Ramos (cell line): ENCODE measurements at regions not wholly inside any gene's neighbourhood (a gene's known extent, or its start where the extent isn't known, plus 50 kb on each side); places are given as distances from the start of the nearest gene placed in this dataset.
"Not testable (repeated sequence)": the region's sequence is repeated elsewhere in the genome, so short reads cannot be mapped to it uniquely, and the experiment has no call there.

ENCODE experiments used
- in situ Hi-C: fragments of 300-500 bp; cut with MboI; formaldehyde crosslinking; loops from one replicate; pipeline ENCODE4 v1.14.3; 2022; ENCODE audit warnings: low sequenced_read_pairs; ENCODE audit not compliant: unreplicated experiment

- in situ Hi-C loops: no loop called here
Measured at GRCh38 chr6:115004982-115005381, 662.2 kb upstream of the HS3ST5 start.

- in situ Hi-C loops: no loop called here
Measured at GRCh38 chr6:115004204-115004603, 661.4 kb upstream of the HS3ST5 start.

- in situ Hi-C loops: no loop called here
Measured at GRCh38 chr6:115001731-115002350, 659.0 kb upstream of the HS3ST5 start.

- in situ Hi-C loops: no loop called here
Measured at GRCh38 chr6:115000736-115001135, 657.9 kb upstream of the HS3ST5 start.

- in situ Hi-C loops: no loop called here
Measured at GRCh38 chr6:114998492-114998891, 655.7 kb upstream of the HS3ST5 start.

- in situ Hi-C loops: no loop called here
Measured at GRCh38 chr6:114997813-114998292, 655.0 kb upstream of the HS3ST5 start.

GRCh38 chr6:114995526-114995925 lies 652.7 kb upstream of the HS3ST5 start:
- in situ Hi-C loops: no loop called here

- in situ Hi-C loops: no loop called here
Measured at GRCh38 chr6:114989279-114989964, 646.6 kb upstream of the HS3ST5 start.

- in situ Hi-C loops: no loop called here
Measured at GRCh38 chr6:114987281-114987680, 644.5 kb upstream of the HS3ST5 start.

- in situ Hi-C loops: no loop called here
Measured at GRCh38 chr6:114955363-114955762, 612.5 kb upstream of the HS3ST5 start.

GRCh38 chr6:114952229-114952628 lies 609.4 kb upstream of the HS3ST5 start:
- in situ Hi-C loops: no loop called here

- in situ Hi-C loops: no loop called here
Measured at GRCh38 chr6:114945392-114945791, 602.6 kb upstream of the HS3ST5 start.

GRCh38 chr6:114941078-114941477 lies 598.3 kb upstream of the HS3ST5 start:
- in situ Hi-C loops: no loop called here

GRCh38 chr6:114940181-114940580 lies 597.4 kb upstream of the HS3ST5 start:
- in situ Hi-C loops: no loop called here

- in situ Hi-C loops: no loop called here
Measured at GRCh38 chr6:114939630-114940029, 596.8 kb upstream of the HS3ST5 start.

GRCh38 chr6:114936080-114936479 lies 593.3 kb upstream of the HS3ST5 start:
- in situ Hi-C loops: no loop called here

GRCh38 chr6:114934079-114934478 lies 591.3 kb upstream of the HS3ST5 start:
- in situ Hi-C loops: no loop called here

GRCh38 chr6:114928731-114929130 lies 585.9 kb upstream of the HS3ST5 start:
- in situ Hi-C loops: not testable (repeated sequence)

GRCh38 chr6:114906096-114906495 lies 563.3 kb upstream of the HS3ST5 start:
- in situ Hi-C loops: no loop called here

GRCh38 chr6:114897536-114897935 lies 554.7 kb upstream of the HS3ST5 start:
- in situ Hi-C loops: no loop called here

GRCh38 chr6:114892211-114892610 lies 549.4 kb upstream of the HS3ST5 start:
- in situ Hi-C loops: no loop called here

- in situ Hi-C loops: no loop called here
Measured at GRCh38 chr6:114888241-114888640, 545.4 kb upstream of the HS3ST5 start.
